Gastroesophageal sphincter (tissue), 4 donors: ENCODE measurements at regions not wholly inside any gene's neighbourhood (a gene's known extent, or its start where the extent isn't known, plus 50 kb on each side); places are given as distances from the start of the nearest gene placed in this dataset.

Experiments used
- ATAC-seq: fragments of 150-250 bp; one replicate; pipeline ENCODE4 v1.9.1; 2016; ENCODE audit warnings: mild to moderate bottlenecking, moderate library complexity
- H3K27ac ChIP-seq, 4 donors: fragments of 200-600 bp; sonication (generic) in 3 of 4; 1 replicate in 3 of 4; 2 replicates in 1 of 4; pipeline ENCODE4 v1.5.1; 2016 to 2019
- H3K27me3 ChIP-seq: fragments of 200-600 bp; sonication (generic); one replicate; pipeline ENCODE4 v1.5.1; 2019
- H3K36me3 ChIP-seq, 2 donors: fragments of 200-600 bp; sonication (generic); one replicate each; pipeline ENCODE4 v1.5.1; 2019; ENCODE audit warnings: control low read depth in 1 of 2
- H3K4me1 ChIP-seq, 3 donors: fragments of 200-600 bp; sonication (generic); 1 replicate in 2 of 3; 2 replicates in 1 of 3; pipeline ENCODE4 v1.5.1; 2016 to 2019; ENCODE audit warnings: control low read depth in 2 of 3
- H3K4me3 ChIP-seq, 2 donors: fragments of 200-600 bp; sonication (generic); one replicate each; pipeline ENCODE4 v1.5.1; 2019; ENCODE audit warnings: mild to moderate bottlenecking in 1 of 2, moderate library complexity in 1 of 2
- H3K9me3 ChIP-seq, 3 donors: fragments of 200-600 bp; sonication (generic); one replicate each; pipeline ENCODE4 v1.5.1; 2017 to 2019; ENCODE audit warnings: control low read depth in 2 of 3
- EP300 ChIP-seq: sonication (generic); formaldehyde crosslinking; IDR thresholded peaks from one replicate; pipeline ENCODE4 v1.6.1; 2017; ENCODE audit warnings: antibody characterized with exemption, mild to moderate bottlenecking
- POLR2A ChIP-seq, 2 donors: fragments of 450-650 bp; IDR thresholded peaks; one replicate each; pipeline ENCODE4 v1.6.1; 2017; ENCODE audit warnings: antibody characterized with exemption in 2 of 2, mild to moderate bottlenecking in 2 of 2, moderate library complexity in 1 of 2
- POLR2AphosphoS5 ChIP-seq: sonication (generic); formaldehyde crosslinking; IDR thresholded peaks from one replicate; pipeline ENCODE4 v1.6.1; 2017; ENCODE audit warnings: antibody characterized with exemption
- WGBS, 2 donors: methylation state at CpG; one replicate each; pipeline ENCODE4 v1.1.5; 2018; ENCODE audit warnings: low coverage in 1 of 2; 5-methylcytosine and 5-hydroxymethylcytosine counted together
- TF ChIP-seq, protein P1 (sequence below), 4 experiments: fragments of 200-600 bp in 2 of 4; fragments of 450-650 bp in 2 of 4; sonication (generic) in 1 of 4; IDR thresholded peaks; one replicate each; pipeline ENCODE4 v1.5.1; 2017 to 2019; ENCODE audit warnings: antibody characterized with exemption in 4 of 4, mild to moderate bottlenecking in 2 of 4, moderate library complexity in 2 of 4

DNA sequence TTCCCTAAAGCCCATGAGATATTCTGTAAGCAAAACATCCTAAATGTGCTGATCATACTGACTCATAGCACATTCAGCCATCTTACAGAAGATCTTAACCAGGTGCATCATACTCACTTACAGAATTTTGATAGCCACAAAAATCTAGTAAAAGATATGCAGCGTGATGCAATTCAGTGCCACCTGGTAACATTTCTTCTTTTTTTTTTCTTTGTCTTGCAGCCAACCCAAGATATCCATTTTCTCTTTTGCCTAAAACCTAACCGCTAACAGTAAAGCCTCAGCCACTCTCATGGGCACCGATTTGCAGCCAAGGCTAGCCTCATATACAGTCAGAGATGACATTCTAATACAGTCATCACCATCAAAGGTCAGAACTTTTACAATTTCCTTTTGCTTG, 293.3 kb downstream of the HACE1 start:
- no peak for ATAC-seq
- WGBS, 2 donors, result 79 to 91% methylated on average over 3 of the region's 3 CpGs
- no peak overlapping the region for H3K4me3 ChIP-seq
- H3K9me3 ChIP-seq, result peaks cover 0 to 4% (median 0%) of the 10 kb centered on the region in 3 donors
- no peaks in the 10 kb centered on the region for H3K4me1 ChIP-seq
- no peaks in the 10 kb centered on the region for H3K36me3 ChIP-seq
- TF ChIP-seq, protein P1, sequence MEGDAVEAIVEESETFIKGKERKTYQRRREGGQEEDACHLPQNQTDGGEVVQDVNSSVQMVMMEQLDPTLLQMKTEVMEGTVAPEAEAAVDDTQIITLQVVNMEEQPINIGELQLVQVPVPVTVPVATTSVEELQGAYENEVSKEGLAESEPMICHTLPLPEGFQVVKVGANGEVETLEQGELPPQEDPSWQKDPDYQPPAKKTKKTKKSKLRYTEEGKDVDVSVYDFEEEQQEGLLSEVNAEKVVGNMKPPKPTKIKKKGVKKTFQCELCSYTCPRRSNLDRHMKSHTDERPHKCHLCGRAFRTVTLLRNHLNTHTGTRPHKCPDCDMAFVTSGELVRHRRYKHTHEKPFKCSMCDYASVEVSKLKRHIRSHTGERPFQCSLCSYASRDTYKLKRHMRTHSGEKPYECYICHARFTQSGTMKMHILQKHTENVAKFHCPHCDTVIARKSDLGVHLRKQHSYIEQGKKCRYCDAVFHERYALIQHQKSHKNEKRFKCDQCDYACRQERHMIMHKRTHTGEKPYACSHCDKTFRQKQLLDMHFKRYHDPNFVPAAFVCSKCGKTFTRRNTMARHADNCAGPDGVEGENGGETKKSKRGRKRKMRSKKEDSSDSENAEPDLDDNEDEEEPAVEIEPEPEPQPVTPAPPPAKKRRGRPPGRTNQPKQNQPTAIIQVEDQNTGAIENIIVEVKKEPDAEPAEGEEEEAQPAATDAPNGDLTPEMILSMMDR (IDR thresholded peaks at IDR 0.05), result no peak
- no peak for TF ChIP-seq EP300
- TF ChIP-seq POLR2AphosphoS5, result no peak
- TF ChIP-seq POLR2A (IDR thresholded peaks at IDR 0.05), result no peak
- H3K27me3 ChIP-seq, result no peaks in the 10 kb centered on the region
- no peak overlapping the region for H3K27ac ChIP-seq

DNA sequence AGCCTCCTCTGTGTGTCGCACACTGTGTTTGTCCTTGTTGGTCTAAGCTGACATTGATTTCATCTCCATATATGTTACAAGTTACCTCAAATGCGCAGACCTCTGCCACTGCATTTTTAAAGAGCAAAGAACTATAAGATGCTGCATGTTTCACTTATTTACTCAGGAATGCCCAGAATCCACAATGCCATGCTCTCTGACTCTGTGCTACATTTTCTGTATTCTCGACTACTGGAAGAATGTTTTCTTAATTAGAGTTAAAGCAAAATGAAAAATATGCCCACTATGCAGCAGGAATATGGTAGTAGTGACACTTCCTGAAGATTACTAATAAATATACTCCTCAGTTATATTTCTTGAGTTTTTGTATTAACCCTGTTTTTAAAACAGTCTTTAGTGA, 296.4 kb downstream of the HACE1 start:
- Histone ChIP-seq H3K4me3 (no peak overlapping the region), H3K9me3 (no peaks in the 10 kb centered on the region), H3K27ac (no peak overlapping the region), H3K27me3 (no peaks in the 10 kb centered on the region), H3K36me3 (no peaks in the 10 kb centered on the region), H3K4me1 (no peaks in the 10 kb centered on the region)
- TF ChIP-seq POLR2AphosphoS5 (no peak), POLR2A (IDR thresholded peaks at IDR 0.05) (no peak), EP300 (no peak)
- TF ChIP-seq, protein P1 (IDR thresholded peaks at IDR 0.05), result no peak
- ATAC-seq, result no peak
- 82 to 88% methylated on average over 1 to 3 of the region's 3 CpGs for WGBS, 2 donors

DNA sequence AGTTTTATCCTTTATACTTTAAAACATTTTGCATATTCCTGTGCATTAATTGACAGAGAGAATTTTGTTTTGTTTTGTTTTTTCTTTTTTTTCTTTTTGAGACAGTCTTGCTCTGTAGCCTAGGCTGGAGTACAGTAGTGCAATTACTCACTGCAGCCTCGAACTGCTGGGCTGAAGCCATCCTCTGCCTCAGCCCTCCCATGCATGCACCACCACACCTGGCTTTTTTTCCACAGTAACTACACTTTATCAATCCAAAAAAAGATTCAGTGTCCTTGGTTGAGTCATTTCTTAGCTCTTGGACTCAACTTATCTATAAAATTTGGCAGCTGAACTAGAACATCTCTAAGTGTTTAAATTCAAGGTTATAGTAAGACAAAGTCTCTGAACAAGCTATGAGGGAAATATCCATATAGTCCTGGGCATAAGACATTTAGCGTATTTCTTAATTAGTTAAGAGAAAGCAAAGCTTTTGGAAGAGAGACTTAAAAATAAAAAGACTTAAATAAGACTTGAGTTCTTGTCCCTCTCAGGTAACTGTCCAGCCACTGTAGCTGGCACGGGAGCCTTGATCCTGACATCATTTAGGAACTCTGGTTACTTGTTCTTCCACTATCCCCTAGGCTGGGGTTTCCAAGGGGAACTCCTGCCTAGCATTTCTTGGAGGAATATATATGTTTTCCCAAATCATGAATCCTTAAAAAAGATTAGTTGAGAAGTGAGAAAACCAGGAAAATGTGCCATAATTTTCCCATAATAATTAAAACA, 300.1 kb downstream of the HACE1 start:
- H3K27ac ChIP-seq, result no peak overlapping the region
- no peaks in the 10 kb centered on the region for H3K4me1 ChIP-seq
- H3K9me3 ChIP-seq, result no peaks in the 10 kb centered on the region
- H3K36me3 ChIP-seq, result no peaks in the 10 kb centered on the region
- no peaks in the 10 kb centered on the region for H3K27me3 ChIP-seq
- no peak overlapping the region for H3K4me3 ChIP-seq
- ATAC-seq, result no peak
- WGBS, 2 donors, result 79 to 81% methylated on average over 2 to 3 of the region's 3 CpGs
- no peak for TF ChIP-seq POLR2A (IDR thresholded peaks at IDR 0.05)
- TF ChIP-seq, protein P1 (IDR thresholded peaks at IDR 0.05), result no peak
- no peak for TF ChIP-seq EP300
- TF ChIP-seq POLR2AphosphoS5, result no peak

DNA sequence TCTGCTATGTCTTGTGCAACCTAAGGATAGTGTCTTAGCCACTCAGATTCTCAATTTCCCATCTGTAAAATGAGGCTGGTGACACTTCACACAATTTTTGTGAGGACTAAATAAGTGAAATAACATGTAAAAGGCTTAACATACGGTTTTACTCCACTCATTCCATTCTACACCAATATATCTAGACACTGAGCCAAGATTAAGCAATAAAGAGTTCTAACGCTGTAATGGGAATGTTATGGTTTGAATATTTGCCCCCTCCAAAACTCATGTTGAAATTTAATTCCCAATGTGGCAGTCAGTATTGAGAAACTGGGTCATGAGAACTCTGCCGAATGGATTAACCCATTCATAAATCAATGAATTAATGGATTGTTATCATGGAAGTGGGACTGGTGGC, 301.0 kb downstream of the HACE1 start:
- Histone ChIP-seq H3K36me3 (no peaks in the 10 kb centered on the region), H3K4me3 (no peak overlapping the region), H3K27me3 (no peaks in the 10 kb centered on the region), H3K9me3 (no peaks in the 10 kb centered on the region), H3K27ac (no peak overlapping the region), H3K4me1 (no peaks in the 10 kb centered on the region)
- TF ChIP-seq POLR2A (IDR thresholded peaks at IDR 0.05) (no peak), EP300 (no peak), POLR2AphosphoS5 (no peak)
- TF ChIP-seq, protein P1 (IDR thresholded peaks at IDR 0.05), result no peak
- 65 to 89% methylated on average over 3 of the region's 3 CpGs for WGBS, 2 donors
- ATAC-seq, result no peak

DNA sequence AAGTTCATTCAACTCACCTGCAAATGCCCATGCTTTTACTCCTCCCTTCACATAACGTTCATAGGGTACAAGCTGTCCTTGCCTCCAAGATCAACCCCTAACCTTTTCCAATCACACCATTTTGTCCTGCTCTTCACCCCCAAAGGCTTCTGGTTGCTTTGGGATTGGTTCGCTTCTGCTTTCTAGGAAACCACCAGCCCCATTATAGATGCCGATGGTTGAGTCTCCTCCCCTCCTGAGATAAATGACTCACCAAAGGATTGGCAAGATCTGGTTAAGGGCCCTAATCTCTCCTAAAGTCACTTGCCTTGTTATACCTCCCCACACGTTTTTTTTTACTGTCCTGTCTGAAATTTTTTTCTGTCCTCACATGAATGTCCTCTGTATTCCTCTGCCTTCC, 311.4 kb downstream of the HACE1 start:
- H3K4me3 ChIP-seq, result no peak overlapping the region
- no peaks in the 10 kb centered on the region for H3K9me3 ChIP-seq
- no peaks in the 10 kb centered on the region for H3K27me3 ChIP-seq
- no peak overlapping the region for H3K27ac ChIP-seq
- WGBS, 2 donors, result 58 to 70% methylated on average over 2 to 4 of the region's 4 CpGs
- no peak for ATAC-seq
- no peaks in the 10 kb centered on the region for H3K4me1 ChIP-seq
- H3K36me3 ChIP-seq, result no peaks in the 10 kb centered on the region
- TF ChIP-seq POLR2AphosphoS5 (no peak), EP300 (no peak), POLR2A (IDR thresholded peaks at IDR 0.05) (no peak)
- TF ChIP-seq, protein P1 (IDR thresholded peaks at IDR 0.05), result no peak
